H9 (cell line): ENCODE measurements at regions not wholly inside any gene's neighbourhood (a gene's known extent, or its start where the extent isn't known, plus 50 kb on each side); places are given as distances from the start of the nearest gene placed in this dataset.

Source experiments
- DNase-seq: peaks from one replicate; pipeline ENCODE4 v3.0.0-alpha.2; 2017
- H2AFZ ChIP-seq: one replicate; pipeline ENCODE4 v1.6.1; 2013; ENCODE audit warnings: mild to moderate bottlenecking, low read length, control low read depth, moderate library complexity
- H2AK5ac ChIP-seq: 2 replicates; pipeline ENCODE4 v1.6.1; 2013; ENCODE audit warnings: low read length, control low read depth, mixed read lengths; ENCODE audit not compliant: insufficient read length
- H2BK120ac ChIP-seq: one replicate; pipeline ENCODE4 v1.6.1; 2013; ENCODE audit warnings: low read depth, mild to moderate bottlenecking, low read length, control low read depth, inconsistent platforms; ENCODE audit not compliant: poor library complexity, severe bottlenecking
- H2BK12ac ChIP-seq: 2 replicates; pipeline ENCODE4 v1.6.1; 2013; ENCODE audit warnings: low read length, control low read depth, mixed read lengths, low read depth; ENCODE audit not compliant: insufficient read length
- H2BK15ac ChIP-seq: 2 replicates; pipeline ENCODE4 v1.6.1; 2013; ENCODE audit warnings: low read depth, low read length, control low read depth
- H2BK20ac ChIP-seq: one replicate; pipeline ENCODE4 v1.6.1; 2013; ENCODE audit warnings: low read depth, mild to moderate bottlenecking, low read length, control low read depth, inconsistent platforms; ENCODE audit not compliant: poor library complexity, severe bottlenecking
- H2BK5ac ChIP-seq: 2 replicates; pipeline ENCODE4 v1.6.1; 2013; ENCODE audit warnings: low read length, control low read depth, mixed read lengths; ENCODE audit not compliant: insufficient read length
- H3K14ac ChIP-seq: 2 replicates; pipeline ENCODE4 v1.6.1; 2013; ENCODE audit warnings: low read length, control low read depth; ENCODE audit not compliant: insufficient read depth
- H3K18ac ChIP-seq: 2 replicates; pipeline ENCODE4 v1.6.1; 2013; ENCODE audit warnings: low read depth, mild to moderate bottlenecking, mixed read lengths, low read length, control low read depth; ENCODE audit not compliant: insufficient read length
- H3K23ac ChIP-seq: 2 replicates; pipeline ENCODE4 v1.6.1; 2013; ENCODE audit warnings: low read length, control low read depth, mixed read lengths, low read depth; ENCODE audit not compliant: insufficient read length
- H3K23me2 ChIP-seq: 2 replicates; pipeline ENCODE4 v1.6.1; 2013; ENCODE audit warnings: low read depth, mild to moderate bottlenecking, mixed read lengths, low read length, control low read depth; ENCODE audit not compliant: insufficient read length, poor library complexity, severe bottlenecking
- H3K27ac ChIP-seq: 2 replicates; pipeline ENCODE4 v1.5.1; 2013; ENCODE audit warnings: low read length, control low read depth, mixed read lengths, low read depth; ENCODE audit not compliant: insufficient read length
- H3K27me3 ChIP-seq: 2 replicates; pipeline ENCODE4 v1.6.1; 2013; ENCODE audit warnings: low read length, control low read depth, inconsistent platforms; ENCODE audit not compliant: insufficient read depth
- H3K4ac ChIP-seq: 2 replicates; pipeline ENCODE4 v1.6.1; 2013; ENCODE audit warnings: low read depth, mild to moderate bottlenecking, control low read depth, inconsistent platforms, low read length, moderate library complexity
- H3K4me1 ChIP-seq: 2 replicates; pipeline ENCODE4 v1.6.1; 2013; ENCODE audit warnings: low read length, control low read depth, inconsistent platforms; ENCODE audit not compliant: insufficient read depth
- H3K4me2 ChIP-seq: 2 replicates; pipeline ENCODE4 v1.6.1; 2013; ENCODE audit warnings: low read length, control low read depth, mixed read lengths; ENCODE audit not compliant: insufficient read length, insufficient read depth
- H3K56ac ChIP-seq: 2 replicates; pipeline ENCODE4 v1.6.1; 2013; ENCODE audit warnings: low read depth, mild to moderate bottlenecking, mixed read lengths, low read length, control low read depth; ENCODE audit not compliant: insufficient read length
- H3K79me1 ChIP-seq: 2 replicates; pipeline ENCODE4 v1.6.1; 2013; ENCODE audit warnings: low read depth, mild to moderate bottlenecking, moderate library complexity, low read length, control low read depth, inconsistent platforms; ENCODE audit not compliant: insufficient read depth, poor library complexity, severe bottlenecking
- H3K79me2 ChIP-seq: 2 replicates; pipeline ENCODE4 v1.6.1; 2013; ENCODE audit warnings: low read length, control low read depth, inconsistent platforms; ENCODE audit not compliant: insufficient read depth
- H3K9ac ChIP-seq: 2 replicates; pipeline ENCODE4 v1.6.1; 2013; ENCODE audit warnings: low read length, control low read depth, mixed read lengths; ENCODE audit not compliant: insufficient read length; ENCODE audit errors: extremely low read depth
- H3K9me3 ChIP-seq: one replicate; pipeline ENCODE4 v1.6.1; 2013; ENCODE audit warnings: low read depth, low read length, inconsistent platforms; ENCODE audit not compliant: control insufficient read depth
- H3T11ph ChIP-seq: one replicate; pipeline ENCODE4 v1.6.1; 2013; ENCODE audit warnings: mild to moderate bottlenecking, low read length, control low read depth, inconsistent platforms
- H4K20me1 ChIP-seq: one replicate; pipeline ENCODE4 v1.6.1; 2013; ENCODE audit not compliant: control insufficient read depth, insufficient read length, insufficient read depth
- H4K5ac ChIP-seq: 2 replicates; pipeline ENCODE4 v1.6.1; 2013; ENCODE audit warnings: low read depth, mild to moderate bottlenecking, mixed read lengths, low read length, control low read depth; ENCODE audit not compliant: insufficient read length
- H4K8ac ChIP-seq: replicated peaks from 2 replicates; pipeline ENCODE4 v1.6.1; 2013; ENCODE audit warnings: low read length, control low read depth, mixed read lengths, low read depth; ENCODE audit not compliant: insufficient read length
- H4K91ac ChIP-seq: 2 replicates; pipeline ENCODE4 v1.6.1; 2013; ENCODE audit warnings: low read depth, mild to moderate bottlenecking, moderate library complexity, mixed read lengths, low read length, control low read depth; ENCODE audit not compliant: insufficient read length
- H3K27ac Mint-ChIP-seq, 3 experiments: 2 replicates in 2 of 3; 3 replicates in 1 of 3; pipeline ENCODE4 v1.8.0; 2020 to 2021; ENCODE audit warnings: mixed read lengths in 3 of 3, mild to moderate bottlenecking in 1 of 3, moderate library complexity in 1 of 3
- H3K27me3 Mint-ChIP-seq: 2 replicates; pipeline ENCODE4 v1.8.0; 2021; ENCODE audit warnings: low read depth, mild to moderate bottlenecking, moderate library complexity, mixed read lengths
- H3K36me3 Mint-ChIP-seq, 3 experiments: 2 replicates in 2 of 3; 3 replicates in 1 of 3; pipeline ENCODE4 v1.8.0; 2020 to 2021; ENCODE audit warnings: low read depth in 3 of 3, mixed read lengths in 3 of 3; ENCODE audit not compliant: insufficient read depth in 1 of 3
- H3K4me1 Mint-ChIP-seq, 2 experiments: 2 replicates each; pipeline ENCODE4 v1.8.0; 2020; ENCODE audit warnings: mixed read lengths in 2 of 2
- H3K4me3 Mint-ChIP-seq, 2 experiments: 2 replicates in 1 of 2; 3 replicates in 1 of 2; pipeline ENCODE4 v1.8.0; 2020 to 2021; ENCODE audit warnings: mild to moderate bottlenecking in 2 of 2, mixed read lengths in 2 of 2, moderate library complexity in 1 of 2
- H3K9me3 Mint-ChIP-seq, 2 experiments: 2 replicates in 1 of 2; 3 replicates in 1 of 2; pipeline ENCODE4 v1.8.0; 2020; ENCODE audit warnings: mild to moderate bottlenecking in 2 of 2, mixed read lengths in 2 of 2, moderate library complexity in 1 of 2
- CTCF ChIP-seq: fragments of 200-600 bp; sonication (generic); conservative IDR thresholded peaks from 3 replicates; pipeline ENCODE4 v1.8.0; 2021; ENCODE audit warnings: antibody characterized with exemption, mild to moderate bottlenecking
- WGBS: extraction: QIAGEN DNeasy Blood & Tissue Kit; methylation state at CpG from one replicate; pipeline ENCODE4 v1.1.7; 2013; ENCODE audit warnings: missing lambda C conversion rate, low lambda C conversion rate, mixed read lengths; ENCODE audit not compliant: insufficient read length; ENCODE audit errors: extremely low coverage; 5-methylcytosine and 5-hydroxymethylcytosine counted together

GRCh38 chr20:11604339-11604738 is 313.4 kb upstream of the BTBD3 start:
- Histone ChIP-seq H3K18ac (no peak overlapping the region), H3K56ac (no peak overlapping the region), H3K4me2 (no peak overlapping the region), H3K9me3 (no peaks in the 10 kb centered on the region), H3K14ac (no peak overlapping the region), H2BK12ac (no peak overlapping the region), H3K27me3 (no peaks in the 10 kb centered on the region), H3K79me2 (no peaks in the 10 kb centered on the region), H3K4me1 (no peaks in the 10 kb centered on the region), H3K23ac (no peak overlapping the region), H2BK5ac (no peak overlapping the region), H3K27ac (no peak overlapping the region), H4K5ac (no peak overlapping the region), H3K23me2 (no peaks in the 10 kb centered on the region), H3K9ac (no peak overlapping the region), H4K91ac (no peak overlapping the region), H3T11ph (no peak overlapping the region), H4K20me1 (no peaks in the 10 kb centered on the region), H2AFZ (no peak overlapping the region), H2BK120ac (no peak overlapping the region), H3K79me1 (no peaks in the 10 kb centered on the region), H4K8ac (no peak overlapping the region), H2BK15ac (no peak overlapping the region), H2AK5ac (no peak overlapping the region), H3K4ac (no peak overlapping the region), H2BK20ac (no peak overlapping the region)
- TF ChIP-seq CTCF = no peak
- no CpG with 5 or more reads among the region's 1 CpG for WGBS
- Mint-ChIP-seq H3K27me3 (no peaks in the 10 kb centered on the region), H3K4me3 (no peak overlapping the region), H3K9me3 (no peaks in the 10 kb centered on the region; a peak in 2 of 5 replicates), H3K36me3 (no peaks in the 10 kb centered on the region), H3K4me1 (peaks cover 0 to 4% of the 10 kb centered on the region in 2 experiments; a peak in 1 of 4 replicates), H3K27ac (no peak overlapping the region)
- no peak for DNase-seq
